NCI-H187 (cell line): ENCODE measurements at regions not wholly inside any gene's neighbourhood (a gene's known extent, or its start where the extent isn't known, plus 50 kb on each side); places are given as distances from the start of the nearest gene placed in this dataset.
"Not testable (repeated sequence)": the region's sequence is repeated elsewhere in the genome, so short reads cannot be mapped to it uniquely, and the experiment has no call there.

ENCODE experiments used
- DNase-seq, 2 experiments: peaks; one replicate each; lab custom pipeline; 2025; lab: John Stamatoyannopoulos, UW

DNA sequence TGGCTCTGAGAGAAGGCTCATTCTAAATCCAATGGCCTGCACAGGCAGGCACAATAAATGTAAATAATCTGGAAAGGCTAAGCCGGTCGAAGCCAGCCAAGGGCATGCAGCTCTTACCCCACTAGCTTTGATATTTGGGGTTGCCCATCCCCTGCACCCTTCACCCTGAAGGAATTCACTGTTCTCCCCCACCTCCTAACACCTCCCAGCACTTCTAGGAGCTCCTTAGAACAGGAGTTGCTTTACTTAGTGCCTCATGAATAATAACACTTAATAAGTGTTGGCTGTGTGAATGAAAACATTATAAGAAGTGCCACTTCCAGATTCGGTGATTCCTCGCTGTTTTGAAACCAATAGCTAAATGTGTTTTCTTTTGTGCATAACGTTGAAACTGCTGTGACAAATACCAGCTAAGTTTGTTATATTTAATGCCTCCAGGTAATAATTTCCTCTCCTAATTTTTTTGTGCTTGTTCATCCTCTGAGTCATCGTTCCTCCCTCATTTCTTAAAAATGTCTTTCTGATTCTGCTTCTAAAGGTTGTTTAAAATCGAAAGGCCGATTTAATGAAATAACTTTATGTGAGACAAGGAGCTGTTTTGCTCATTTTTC lies 458.8 kb downstream of the METTL4 start:
- DNase-seq = no peak

DNA sequence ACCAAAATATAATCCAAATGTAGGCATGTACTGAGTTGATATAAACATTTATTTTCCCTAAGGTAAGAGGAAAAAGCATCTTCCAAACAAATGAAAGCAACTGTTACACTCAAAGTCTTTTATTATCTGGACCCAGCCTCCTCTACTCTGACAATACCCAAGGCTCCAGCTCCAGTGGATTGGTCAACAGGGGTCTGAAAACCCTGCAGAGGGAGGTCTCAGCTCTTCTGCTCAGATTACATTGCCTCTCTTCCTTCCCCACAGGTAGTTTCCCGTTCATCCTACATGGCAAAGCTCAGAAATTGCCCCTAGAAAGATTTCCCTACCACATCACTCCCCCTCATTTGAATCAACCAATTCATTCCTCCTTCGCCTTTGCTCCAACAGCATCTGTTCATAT lies 457.0 kb downstream of the METTL4 start:
- no peak for DNase-seq

DNA sequence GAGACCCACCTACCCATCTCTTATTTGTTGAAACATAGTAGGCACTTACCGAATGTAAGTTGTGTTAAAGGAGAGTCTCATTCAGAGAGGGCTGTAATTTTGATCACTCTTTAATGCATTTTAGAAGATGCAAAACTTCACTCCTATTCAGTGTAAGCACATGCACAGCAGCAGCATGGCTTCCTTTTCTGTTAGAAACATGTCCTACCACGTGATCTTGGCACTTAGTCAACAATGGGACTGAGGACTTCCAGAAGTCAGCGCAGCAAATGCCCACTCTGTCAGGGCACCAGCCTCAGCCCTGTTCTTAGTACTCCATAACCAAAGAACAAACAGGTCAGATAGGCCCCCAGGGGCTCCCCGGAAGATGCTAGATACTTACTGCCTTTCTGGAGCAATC lies 456.5 kb downstream of the METTL4 start:
- DNase-seq = no peak

DNA sequence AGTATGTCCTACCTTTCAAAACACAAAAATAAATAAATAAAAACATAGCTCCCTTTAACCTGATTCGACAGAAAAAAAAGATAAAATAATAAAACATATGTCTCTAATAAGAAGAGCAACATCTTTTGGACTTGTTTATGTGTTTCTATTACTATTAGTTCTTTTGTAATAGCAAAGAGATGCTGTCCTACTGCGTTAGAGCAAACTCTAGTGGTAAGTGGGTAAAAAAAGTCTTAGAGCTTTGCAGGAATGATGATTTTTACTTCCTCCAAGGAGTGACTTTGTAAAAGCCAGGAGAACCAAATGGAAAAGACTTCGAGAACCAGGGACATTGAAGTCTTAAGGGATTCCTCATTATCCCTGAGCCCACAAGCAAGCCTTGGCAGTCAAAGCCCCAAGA lies 450.1 kb downstream of the METTL4 start:
- no peak for DNase-seq

DNA sequence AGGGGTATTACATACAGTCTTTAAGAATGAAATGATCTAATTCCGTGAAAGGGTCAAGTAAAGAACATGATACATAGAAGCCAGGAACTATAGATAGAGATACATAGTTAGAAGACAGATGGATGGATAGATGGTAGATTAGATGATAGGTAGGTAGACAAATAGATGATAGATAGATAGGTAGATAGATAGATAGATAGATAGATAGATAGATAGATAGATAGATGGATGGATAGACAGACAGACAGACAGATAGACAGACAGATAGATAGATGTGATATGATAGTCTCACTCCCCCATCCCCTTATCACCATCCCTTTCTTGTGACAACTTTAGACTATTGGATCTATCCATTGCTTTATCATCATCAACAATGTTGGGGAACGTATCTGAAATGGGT lies 448.2 kb downstream of the METTL4 start:
- DNase-seq = no peak

DNA sequence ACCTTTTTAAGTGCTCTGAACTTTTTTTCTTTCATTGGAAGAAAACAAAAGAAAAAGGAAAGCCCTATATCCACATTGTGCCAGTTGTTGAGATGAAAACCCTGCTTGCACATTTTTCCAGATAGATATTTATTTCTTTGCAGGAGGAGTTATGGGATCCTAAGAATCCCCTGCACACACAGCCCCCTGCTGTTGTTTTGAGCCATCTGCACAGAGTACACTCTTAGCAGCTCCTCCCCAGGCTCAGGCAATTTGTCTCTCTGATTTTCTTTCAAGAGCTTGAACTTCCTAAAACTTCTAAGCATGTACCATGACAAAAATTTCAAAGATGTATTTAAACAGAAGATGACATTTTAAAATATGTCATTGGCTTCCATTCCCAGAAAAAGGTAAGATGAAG lies 436.9 kb downstream of the METTL4 start:
- DNase-seq = no peak

DNA sequence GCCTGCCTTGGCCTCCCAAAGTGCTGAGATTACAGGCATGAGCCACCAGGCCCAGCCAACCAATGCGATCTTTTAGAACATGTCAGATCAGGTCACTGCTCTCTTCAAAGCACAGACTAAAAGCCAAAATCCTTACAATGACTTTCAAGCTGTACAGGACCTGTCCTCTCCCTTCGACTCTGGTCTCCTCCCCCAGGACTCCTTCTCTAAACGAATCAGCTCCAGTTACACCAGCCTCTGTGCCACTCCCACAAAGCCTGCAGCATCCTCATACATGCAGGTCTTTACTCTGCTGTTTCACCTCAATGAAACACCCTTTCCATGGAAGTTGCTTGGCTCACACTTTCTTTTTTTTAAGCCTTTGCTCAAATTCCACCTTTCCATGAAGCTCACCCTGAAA lies 436.0 kb downstream of the METTL4 start:
- DNase-seq = no peak

DNA sequence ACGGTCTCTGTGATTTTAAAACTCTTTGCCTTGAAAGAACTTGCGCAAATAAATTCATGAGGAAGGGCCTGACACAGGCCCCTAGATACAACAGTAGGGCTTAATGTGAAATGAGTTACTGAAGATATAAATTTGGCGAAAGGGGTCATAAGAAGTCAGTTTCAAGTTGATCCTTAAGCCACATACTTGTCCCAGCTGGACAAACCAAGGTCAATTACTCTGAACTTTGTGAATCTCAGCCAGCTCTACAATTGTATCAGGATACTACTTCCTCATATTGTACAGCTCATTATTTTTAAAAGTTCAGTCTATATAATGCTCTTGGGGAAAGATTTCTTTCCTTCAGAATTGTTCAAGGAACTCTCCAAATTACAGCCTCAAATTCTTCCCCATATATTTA lies 432.8 kb downstream of the METTL4 start:
- DNase-seq = no peak

DNA sequence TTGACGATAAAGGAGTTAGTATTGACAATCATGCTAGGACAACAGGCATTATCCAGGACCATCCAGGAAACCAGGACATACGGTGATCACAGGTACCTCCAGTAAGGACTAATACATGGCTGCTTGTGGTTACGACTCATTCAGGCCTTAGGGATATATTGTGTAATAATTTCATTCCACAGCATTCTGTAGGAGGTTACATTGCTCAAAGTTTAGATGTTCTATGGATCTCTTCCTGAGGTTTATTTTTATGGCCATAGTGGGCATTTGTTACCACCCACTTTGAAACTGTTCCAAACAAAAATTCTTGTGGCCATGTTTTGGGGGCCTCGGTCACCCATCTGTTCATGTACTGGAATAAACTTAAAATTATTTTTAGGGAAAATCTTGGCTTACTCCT lies 431.6 kb downstream of the METTL4 start:
- no peak for DNase-seq

DNA sequence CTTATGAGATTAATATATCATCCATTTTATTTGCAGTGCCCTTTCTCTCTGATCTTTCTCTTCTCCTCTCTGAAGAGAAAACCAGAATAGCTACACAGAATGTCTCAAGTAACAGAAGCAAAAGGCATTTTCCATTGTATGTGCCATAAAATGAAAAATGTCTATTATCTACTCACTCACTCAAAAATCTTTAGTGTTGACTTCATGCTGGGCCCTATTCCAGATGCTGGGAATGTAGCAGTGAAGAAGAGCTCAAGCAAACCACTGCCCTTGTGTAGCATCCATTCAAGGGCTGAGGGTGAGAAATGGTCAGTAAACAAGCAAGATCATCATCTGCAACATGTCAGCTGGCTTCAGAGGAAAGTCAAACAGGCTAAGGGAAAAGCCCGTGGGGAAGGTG lies 427.7 kb downstream of the METTL4 start:
- DNase-seq = no peak

DNA sequence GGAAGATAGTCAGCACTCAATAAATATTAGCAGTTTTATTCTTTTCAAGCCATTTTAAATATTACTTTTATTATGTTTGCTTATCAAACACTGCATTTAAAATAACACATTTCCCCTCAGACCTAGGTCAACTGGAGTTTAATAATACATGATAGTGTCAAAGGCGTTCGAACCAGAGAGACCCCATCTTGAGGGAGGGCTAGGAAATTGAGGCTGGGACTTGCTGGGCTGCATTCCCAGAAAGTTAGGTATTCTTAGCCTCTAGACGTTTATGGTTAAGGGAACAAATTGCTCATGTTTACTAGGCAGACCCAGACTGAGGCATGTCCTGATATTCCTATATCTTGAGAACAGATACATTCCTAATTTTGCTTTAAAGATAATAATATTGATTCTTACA lies 426.5 kb downstream of the METTL4 start:
- no peak for DNase-seq

DNA sequence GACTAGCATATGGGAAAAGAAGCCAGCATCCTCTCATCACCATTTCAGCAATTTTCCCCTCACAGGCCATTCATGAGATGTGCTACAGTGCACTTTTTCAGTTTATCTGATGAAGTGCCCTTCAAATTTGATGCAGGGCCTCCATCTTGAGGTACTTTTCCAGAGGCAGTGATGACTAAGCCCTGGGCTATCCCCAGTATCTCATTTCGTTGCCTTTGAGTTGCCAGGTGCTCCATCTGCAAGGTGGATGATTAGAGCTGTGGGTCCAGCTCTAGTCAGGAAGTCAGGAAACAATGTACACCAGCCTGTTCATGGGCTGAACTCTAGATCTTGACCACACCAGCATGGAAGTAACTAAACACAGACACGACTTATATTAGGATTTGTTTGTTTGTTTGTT lies 425.2 kb downstream of the METTL4 start:
- DNase-seq = no peak

DNA sequence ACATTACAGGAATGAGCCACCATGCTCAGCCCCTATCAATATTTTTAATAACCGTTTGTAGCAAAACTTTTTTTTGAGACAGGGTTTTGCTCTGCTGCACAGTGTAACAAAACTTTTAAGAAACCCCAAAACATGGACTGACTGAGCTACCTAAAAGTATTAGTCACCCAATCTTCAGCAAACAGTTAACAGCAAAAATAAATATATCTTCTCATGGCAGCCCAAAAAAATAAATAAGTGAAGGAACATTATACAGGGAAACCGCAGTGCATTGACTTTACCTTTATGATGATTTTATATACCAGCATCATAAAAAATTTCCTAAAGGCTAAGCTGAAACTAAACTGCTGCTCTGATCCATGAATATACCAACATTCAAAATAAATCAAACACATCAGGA lies 424.6 kb downstream of the METTL4 start:
- no peak for DNase-seq

DNA sequence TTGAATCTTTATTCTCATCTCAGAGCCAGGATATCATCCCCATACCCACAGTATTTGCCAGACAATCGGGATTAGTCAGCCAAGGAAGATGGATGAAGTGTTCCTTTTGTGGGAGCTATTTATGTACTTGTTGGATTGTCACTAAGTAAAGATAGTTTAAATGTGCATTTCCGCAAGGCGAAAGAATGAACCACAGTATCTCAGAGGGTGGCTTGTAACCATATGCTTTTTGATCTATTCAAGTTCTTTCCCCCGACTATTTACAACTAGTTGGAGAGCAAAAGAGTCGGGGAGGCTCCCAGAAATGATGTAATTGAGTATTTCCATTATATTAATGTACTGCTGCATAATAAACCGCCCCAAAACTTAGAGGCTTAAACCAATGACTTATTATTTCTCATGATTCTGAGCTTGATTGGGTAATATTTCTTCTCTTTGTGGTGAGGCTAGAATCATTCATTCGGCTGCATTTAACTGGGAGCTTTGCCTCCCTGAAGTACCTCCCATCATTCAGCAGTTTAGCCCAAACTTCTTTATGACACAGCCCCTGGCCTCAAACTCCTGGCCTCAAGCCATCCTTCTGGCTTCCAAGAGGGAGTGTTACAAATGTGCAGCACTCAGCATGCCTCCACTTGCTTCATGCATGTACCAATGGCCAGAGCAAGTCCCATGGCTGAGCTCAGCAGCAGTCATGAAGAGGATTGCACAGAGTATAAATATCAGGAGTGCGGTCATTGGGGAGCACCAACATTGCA lies 423.7 kb downstream of the METTL4 start:
- DNase-seq = no peak

DNA sequence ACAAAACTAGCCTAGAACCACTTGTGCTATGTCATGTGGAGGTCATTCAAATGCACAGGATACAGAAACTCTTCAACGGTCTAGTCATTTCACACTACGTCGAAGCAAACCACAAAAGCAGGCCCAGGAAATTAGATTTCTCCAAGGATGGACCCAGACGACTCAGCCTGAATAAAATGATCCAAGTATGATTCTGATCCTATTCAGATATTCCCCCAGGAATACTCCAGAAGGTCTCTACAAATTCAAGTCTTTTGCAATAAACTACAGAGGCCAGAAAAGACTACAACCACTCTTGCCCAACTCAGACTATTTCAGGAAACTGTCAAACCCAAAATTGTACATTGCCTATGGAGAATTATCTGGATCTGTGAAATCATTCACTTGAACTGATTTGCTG lies 422.5 kb downstream of the METTL4 start:
- DNase-seq = no peak

DNA sequence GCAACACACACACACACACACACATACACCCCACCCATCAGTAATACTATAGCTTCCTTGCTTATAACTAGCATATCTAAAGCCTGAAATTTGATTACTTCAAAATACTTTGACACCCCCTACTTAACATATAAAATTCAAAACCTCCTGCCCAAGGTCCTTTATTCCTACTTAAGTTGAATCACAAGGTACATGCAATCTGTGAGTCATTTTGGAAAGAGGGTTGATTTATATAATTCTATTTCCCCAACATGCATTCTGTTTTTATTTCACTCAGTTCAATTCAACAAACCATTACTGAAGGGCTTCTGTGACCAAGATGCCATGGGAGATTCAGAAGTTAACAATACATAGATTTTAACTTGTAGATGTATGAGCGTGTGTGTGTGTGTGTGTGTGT lies 420.7 kb downstream of the METTL4 start:
- DNase-seq = no peak

DNA sequence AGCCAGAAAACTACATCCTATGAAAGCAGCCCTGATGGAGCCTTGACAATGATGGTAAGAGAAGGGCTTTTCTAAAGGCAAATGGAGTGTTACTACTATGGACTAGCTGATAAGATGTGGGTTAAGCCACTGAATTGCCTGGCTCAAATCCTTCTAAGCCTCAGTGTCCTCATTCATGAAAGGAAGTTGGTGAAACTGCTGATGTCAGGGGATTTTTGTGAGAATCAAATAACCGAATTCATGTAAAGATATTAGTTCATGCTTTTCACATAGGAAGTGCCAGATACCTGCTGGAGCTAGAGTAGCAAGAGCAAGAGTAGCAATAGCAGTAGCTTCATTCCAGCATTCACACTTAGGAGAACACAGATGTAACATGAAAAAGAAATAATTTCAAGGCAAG lies 417.0 kb downstream of the METTL4 start:
- DNase-seq = no peak

DNA sequence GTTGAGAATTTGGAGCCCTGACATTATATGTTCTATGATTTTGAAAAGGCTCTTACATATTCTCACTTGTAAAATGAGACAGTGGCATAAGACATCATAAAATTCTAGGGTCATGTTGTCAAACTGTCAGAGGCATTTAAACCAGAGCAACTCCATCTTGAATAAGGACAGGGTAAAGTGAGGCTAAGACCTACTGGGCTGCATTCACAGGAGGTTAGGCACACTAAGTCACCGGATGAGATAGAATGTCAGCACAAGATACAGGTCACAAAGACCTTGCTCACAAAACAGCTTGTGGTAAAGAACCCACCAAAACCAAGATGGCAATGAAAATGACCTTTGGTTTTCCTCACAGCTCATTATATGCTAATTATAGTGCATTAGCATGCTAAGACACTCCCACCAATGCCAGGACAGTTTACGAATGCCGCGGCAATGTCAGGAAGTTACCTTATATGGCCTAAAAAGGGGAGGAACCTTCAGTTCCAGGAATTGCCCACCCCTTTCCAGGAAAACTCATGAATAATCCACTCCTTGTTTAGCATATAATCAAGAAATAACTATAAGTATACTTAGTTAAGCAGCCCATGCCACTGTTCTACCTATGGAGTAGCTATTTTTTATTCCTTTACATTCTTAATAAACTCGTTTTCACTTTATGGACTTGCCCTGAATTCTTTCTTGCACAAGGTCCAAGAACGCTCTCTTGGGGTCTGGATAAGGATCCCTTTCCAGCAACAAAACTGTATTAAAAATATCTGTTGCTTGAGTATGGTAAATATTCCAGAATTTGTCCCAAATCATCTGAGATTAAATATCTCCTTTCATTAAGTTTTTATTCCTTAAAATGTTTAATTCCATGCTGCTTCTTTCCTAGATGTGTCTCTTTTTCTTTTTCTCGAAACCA lies 406.4 kb downstream of the METTL4 start:
- DNase-seq = no peak

DNA sequence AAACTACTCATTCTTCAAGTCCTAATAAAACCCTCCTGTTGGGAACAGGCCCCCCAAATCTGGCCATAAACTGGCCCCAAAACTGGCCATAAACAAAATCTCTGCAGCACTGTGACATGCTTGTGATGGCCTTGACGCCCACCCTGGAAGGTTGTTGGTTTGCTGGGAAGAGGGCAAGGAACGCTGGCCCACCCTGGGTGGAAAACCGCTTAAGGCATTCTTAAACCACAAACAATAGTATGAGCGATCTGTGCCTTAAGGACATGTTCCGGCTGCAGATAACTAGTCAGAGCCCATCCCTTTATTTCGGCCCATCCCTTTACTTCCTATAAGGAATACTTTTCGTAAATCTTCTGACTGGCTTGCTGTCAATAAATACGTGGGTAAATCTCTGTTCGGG lies 404.4 kb downstream of the METTL4 start:
- DNase-seq = not testable (repeated sequence)

DNA sequence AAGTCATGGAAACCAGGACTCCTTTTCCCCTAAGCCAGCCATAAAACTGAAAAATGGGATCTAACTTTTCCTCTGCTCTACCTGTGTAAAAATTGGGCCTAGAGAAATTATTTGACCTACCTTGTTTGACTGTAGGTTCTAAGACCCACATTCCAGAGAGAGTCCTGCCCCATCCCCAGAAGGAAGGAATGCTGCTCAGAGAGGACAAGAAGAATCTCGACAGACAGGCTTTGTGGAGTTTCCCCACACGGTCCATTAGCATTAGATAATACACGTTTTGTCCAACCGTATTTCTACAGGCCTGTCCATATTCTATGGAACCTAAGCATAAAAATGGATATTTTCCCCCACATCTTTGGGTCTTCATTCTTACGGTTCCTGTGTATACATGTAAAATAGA lies 403.3 kb downstream of the METTL4 start:
- no peak for DNase-seq

DNA sequence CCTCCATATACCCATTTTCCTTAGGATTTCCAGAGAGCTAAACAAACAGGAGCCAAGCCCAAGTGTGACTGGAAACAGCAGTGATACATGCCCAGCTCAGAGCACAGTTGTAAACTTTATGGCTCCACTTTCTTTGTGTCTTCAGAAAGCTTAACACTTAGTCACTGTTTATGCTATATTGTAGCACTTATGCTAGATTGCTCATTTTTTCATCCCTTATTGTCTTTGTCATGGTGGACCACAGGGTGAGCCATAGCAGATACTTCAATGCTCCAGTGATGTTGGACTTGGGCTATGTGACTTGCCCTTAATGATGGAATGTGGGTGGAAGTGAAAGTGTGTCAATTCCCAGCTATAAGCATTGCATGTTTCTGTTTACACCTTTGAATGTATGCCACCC lies 401.6 kb downstream of the METTL4 start:
- no peak for DNase-seq

DNA sequence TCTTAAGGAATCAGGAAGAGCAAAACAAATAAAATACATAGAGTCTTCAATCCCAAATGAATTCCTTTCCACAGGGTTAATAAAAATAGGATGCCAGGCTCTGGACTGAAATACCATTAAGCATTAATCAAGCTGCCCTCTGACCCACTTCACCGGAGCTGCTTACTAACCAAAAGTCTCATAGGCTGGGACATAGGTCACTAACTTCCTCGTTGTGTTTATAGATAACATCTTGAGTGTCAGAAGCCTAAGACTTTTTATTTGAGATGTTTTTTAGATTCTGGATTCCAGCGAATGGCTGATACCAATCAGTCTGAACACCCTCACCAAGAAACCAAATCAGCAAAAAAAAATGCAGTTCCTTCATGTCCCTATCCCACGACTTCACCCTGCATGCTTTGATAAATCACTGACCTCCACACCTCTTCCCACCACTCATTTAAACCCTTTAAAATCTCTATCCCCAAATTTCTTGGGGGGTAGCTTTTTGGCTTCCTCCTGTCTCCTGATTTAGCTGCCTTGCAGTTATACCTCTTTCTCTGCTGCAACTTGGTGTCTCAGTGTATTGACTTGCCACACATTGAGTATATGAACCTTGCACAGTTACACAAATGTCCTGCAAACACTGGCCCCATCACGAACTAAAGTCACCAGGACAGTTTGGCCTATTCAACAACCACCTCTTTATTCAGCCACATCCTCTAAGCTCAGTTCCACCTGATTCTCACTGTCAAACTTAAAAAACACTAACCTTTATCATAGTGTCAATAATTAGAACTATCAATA lies 399.3 kb downstream of the METTL4 start:
- no peak for DNase-seq
